Caco-2 (cell line): ENCODE measurements at regions not wholly inside any gene's neighbourhood (a gene's known extent, or its start where the extent isn't known, plus 50 kb on each side); places are given as distances from the start of the nearest gene placed in this dataset.

Experiments used
- BruUV-seq: library from RNA; stranded (reverse); fragments of 400-500 nt; replicated peaks from 2 replicates; lab custom pipeline; 2021; lab: Mats Ljungman, UMichigan
- CTCF ChIA-PET: fragments of 300-600 bp; sonication (Branson Sonifier 250); formaldehyde crosslinking; loops from one replicate; lab custom pipeline; 2022; ENCODE audit warnings: antibody characterized with exemption; lab: Charles Lee
- POLR2A ChIA-PET: fragments of 300-600 bp; sonication (Branson Sonifier 250); formaldehyde crosslinking; loops from one replicate; lab custom pipeline; 2022; ENCODE audit warnings: antibody characterized with exemption; lab: Charles Lee
- DNase-seq, 2 experiments: peaks; one replicate each; pipeline versions ENCODE4 v3.0.0 to v3.0.0-alpha.2; 2020 to 2022
- H3K27me3 ChIP-seq: replicated peaks from 2 replicates; pipeline ENCODE4 v1.6.0; 2011; ENCODE audit warnings: low read length; ENCODE audit not compliant: control insufficient read depth, insufficient read depth
- H3K36me3 ChIP-seq: 2 replicates; pipeline ENCODE4 v1.5.1; 2011; ENCODE audit warnings: low read length; ENCODE audit not compliant: control insufficient read depth, insufficient read depth
- H3K4me1 ChIP-seq: fragments of 250-450 bp; sonication (Bioruptor Pico); 2 replicates; pipeline ENCODE4 v1.5.1; 2020; ENCODE audit warnings: mild to moderate bottlenecking
- H3K4me3 ChIP-seq: 2 replicates; pipeline ENCODE4 v1.5.1; 2011; ENCODE audit warnings: low read depth, mild to moderate bottlenecking, control low read depth, low read length
- H3K9me3 ChIP-seq: fragments of 250-450 bp; sonication (Bioruptor Pico); 2 replicates; pipeline ENCODE4 v1.5.1; 2020; ENCODE audit warnings: mild to moderate bottlenecking, moderate library complexity
- H3K27ac Mint-ChIP-seq: one replicate; pipeline ENCODE4 v1.8.0; 2022; ENCODE audit warnings: mixed read lengths; ENCODE audit not compliant: unreplicated experiment
- H3K27me3 Mint-ChIP-seq: one replicate; pipeline ENCODE4 v1.8.0; 2022; ENCODE audit warnings: mixed read lengths; ENCODE audit not compliant: insufficient read depth, unreplicated experiment
- H3K36me3 Mint-ChIP-seq: one replicate; pipeline ENCODE4 v1.8.0; 2022; ENCODE audit warnings: mild to moderate bottlenecking, mixed read lengths; ENCODE audit not compliant: insufficient read depth, unreplicated experiment
- H3K4me1 Mint-ChIP-seq: one replicate; pipeline ENCODE4 v1.8.0; 2022; ENCODE audit warnings: low read depth, mixed read lengths; ENCODE audit not compliant: unreplicated experiment
- H3K4me3 Mint-ChIP-seq: one replicate; pipeline ENCODE4 v1.8.0; 2022; ENCODE audit warnings: mild to moderate bottlenecking, moderate library complexity, mixed read lengths; ENCODE audit not compliant: unreplicated experiment
- H3K9me3 Mint-ChIP-seq: one replicate; pipeline ENCODE4 v1.8.0; 2022; ENCODE audit warnings: mixed read lengths; ENCODE audit not compliant: unreplicated experiment
- CTCF ChIP-seq, 2 experiments: fragments of 200-600 bp in 1 of 2; IDR thresholded peaks; 1 replicate in 1 of 2; 2 replicates in 1 of 2; pipeline versions ENCODE4 v1.5.1 to v1.8.0; 2011 to 2022; ENCODE audit warnings: antibody characterized with exemption in 1 of 2, control low read depth in 1 of 2, inconsistent platforms in 1 of 2, low read depth in 1 of 2, low read length in 1 of 2, mild to moderate bottlenecking in 1 of 2, moderate library complexity in 1 of 2; ENCODE audit not compliant: insufficient read depth in 1 of 2, severe bottlenecking in 1 of 2, unreplicated experiment in 1 of 2
- intact Hi-C: fragments of 100-400 bp; cut with micrococcal nuclease; formaldehyde crosslinking; loops from one replicate; pipeline ENCODE4 v1.10.0; 2022; ENCODE audit not compliant: unreplicated experiment

GRCh38 chr13:27673911-27674310, 52.2 kb downstream of the POLR1D start:
- H3K9me3 ChIP-seq, result no peaks in the 10 kb centered on the region
- H3K36me3 ChIP-seq, result no peaks in the 10 kb centered on the region
- ChIA-PET POLR2A (no interaction called here), CTCF (no interaction called here)
- Mint-ChIP-seq H3K4me1 (no peaks in the 10 kb centered on the region), H3K36me3 (no peaks in the 10 kb centered on the region), H3K4me3 (no peak overlapping the region), H3K27me3 (no peaks in the 10 kb centered on the region), H3K27ac (no peak overlapping the region), H3K9me3 (no peaks in the 10 kb centered on the region)
- no TSS peak for BruUV-seq
- DNase-seq, result no peak
- no peaks in the 10 kb centered on the region for H3K4me1 ChIP-seq
- no peak for TF ChIP-seq CTCF (IDR thresholded peaks at IDR 0.05; ENCODE audit: insufficient read depth in 1 of 2, low read depth in 1 of 2, low read length in 1 of 2, severe bottlenecking in 1 of 2, unreplicated experiment in 1 of 2)
- H3K27me3 ChIP-seq, result no peaks in the 10 kb centered on the region
- no peak overlapping the region for H3K4me3 ChIP-seq
- intact Hi-C loops, result no loop called here

GRCh38 chr13:27678306-27679040, 56.8 kb downstream of the POLR1D start:
- Histone ChIP-seq H3K9me3 (no peaks in the 10 kb centered on the region), H3K36me3 (no peaks in the 10 kb centered on the region), H3K27me3 (no peaks in the 10 kb centered on the region), H3K4me3 (no peak overlapping the region), H3K4me1 (no peaks in the 10 kb centered on the region)
- H3K9me3 Mint-ChIP-seq, result no peaks in the 10 kb centered on the region
- H3K4me1 Mint-ChIP-seq, result no peaks in the 10 kb centered on the region
- ChIA-PET CTCF (no interaction called here), POLR2A (no interaction called here)
- H3K36me3 Mint-ChIP-seq, result no peaks in the 10 kb centered on the region
- intact Hi-C loops, result no loop called here
- no peak for DNase-seq
- peaks cover 9% of the 10 kb centered on the region for H3K27me3 Mint-ChIP-seq
- H3K4me3 Mint-ChIP-seq, result no peak overlapping the region
- TF ChIP-seq CTCF (IDR thresholded peaks at IDR 0.05; ENCODE audit: insufficient read depth in 1 of 2, low read depth in 1 of 2, low read length in 1 of 2, severe bottlenecking in 1 of 2, unreplicated experiment in 1 of 2), result no peak
- no peak overlapping the region for H3K27ac Mint-ChIP-seq
- BruUV-seq, result no TSS peak

GRCh38 chr13:27679396-27679795, 57.7 kb downstream of the POLR1D start:
- peaks cover 9% of the 10 kb centered on the region for H3K27me3 Mint-ChIP-seq
- H3K4me1 Mint-ChIP-seq, result no peaks in the 10 kb centered on the region
- H3K4me3 Mint-ChIP-seq, result no peak overlapping the region
- no peak for TF ChIP-seq CTCF (IDR thresholded peaks at IDR 0.05; ENCODE audit: insufficient read depth in 1 of 2, low read depth in 1 of 2, low read length in 1 of 2, severe bottlenecking in 1 of 2, unreplicated experiment in 1 of 2)
- no peaks in the 10 kb centered on the region for H3K9me3 Mint-ChIP-seq
- H3K27me3 ChIP-seq, result no peaks in the 10 kb centered on the region
- H3K36me3 Mint-ChIP-seq, result no peaks in the 10 kb centered on the region
- ChIA-PET CTCF (no interaction called here), POLR2A (no interaction called here)
- H3K4me3 ChIP-seq, result no peak overlapping the region
- H3K27ac Mint-ChIP-seq, result no peak overlapping the region
- H3K9me3 ChIP-seq, result no peaks in the 10 kb centered on the region
- H3K4me1 ChIP-seq, result no peaks in the 10 kb centered on the region
- no TSS peak for BruUV-seq
- no peak for DNase-seq
- no peaks in the 10 kb centered on the region for H3K36me3 ChIP-seq
- intact Hi-C loops, result no loop called here
